Thyroid gland (tissue), 4 donors: ENCODE measurements at regions not wholly inside any gene's neighbourhood (a gene's known extent, or its start where the extent isn't known, plus 50 kb on each side); places are given as distances from the start of the nearest gene placed in this dataset.
"Not testable (repeated sequence)": the region's sequence is repeated elsewhere in the genome, so short reads cannot be mapped to it uniquely, and the experiment has no call there.

ENCODE experiments used
- DNase-seq, 2 donors: peaks; one replicate each; pipeline ENCODE4 v3.0.0-alpha.2; 2019
- H3K27ac ChIP-seq, 3 donors: fragments of 200-600 bp; sonication (generic); 1 replicate in 2 of 3; 2 replicates in 1 of 3; pipeline ENCODE4 v1.5.1; 2016 to 2019; ENCODE audit warnings: mild to moderate bottlenecking in 1 of 3, moderate library complexity in 1 of 3
- H3K27me3 ChIP-seq: fragments of 200-600 bp; sonication (generic); one replicate; pipeline ENCODE4 v1.5.1; 2019
- H3K36me3 ChIP-seq, 2 donors: fragments of 200-600 bp; sonication (generic); one replicate each; pipeline ENCODE4 v1.5.1; 2016 to 2019
- H3K4me1 ChIP-seq, 2 donors: fragments of 200-600 bp; sonication (generic); one replicate each; pipeline ENCODE4 v1.5.1; 2017 to 2019
- H3K4me3 ChIP-seq, 3 donors: fragments of 200-600 bp; sonication (generic); replicated peaks in 1 of 3; 1 replicate in 2 of 3; 2 replicates in 1 of 3; pipeline ENCODE4 v1.5.1; 2016; ENCODE audit warnings: mild to moderate bottlenecking in 1 of 3
- H3K9me3 ChIP-seq: fragments of 200-600 bp; sonication (generic); one replicate; pipeline ENCODE4 v1.5.1; 2017
- POLR2A ChIP-seq, 2 donors: fragments of 450-650 bp; IDR thresholded peaks; one replicate each; pipeline ENCODE4 v1.6.1; 2017; ENCODE audit warnings: antibody characterized with exemption in 2 of 2, mild to moderate bottlenecking in 2 of 2, moderate library complexity in 1 of 2
- WGBS, 2 donors: methylation state at CpG; one replicate each; pipeline ENCODE4 v1.1.5; 2017; 5-methylcytosine and 5-hydroxymethylcytosine counted together
- intact Hi-C: fragments of 100-400 bp; cut with DNase I; formaldehyde crosslinking; loops from one replicate; pipeline ENCODE4 v1.15.1; 2023
- TF ChIP-seq, protein P1 (sequence below), 6 experiments: fragments of 200-600 bp in 3 of 6; fragments of 450-650 bp in 3 of 6; sonication (generic) in 3 of 6; IDR thresholded peaks; one replicate each; pipeline ENCODE4 v1.5.1; 2016 to 2019; ENCODE audit warnings: antibody characterized with exemption in 6 of 6, mild to moderate bottlenecking in 2 of 6, inconsistent platforms in 1 of 6, moderate library complexity in 1 of 6

DNA sequence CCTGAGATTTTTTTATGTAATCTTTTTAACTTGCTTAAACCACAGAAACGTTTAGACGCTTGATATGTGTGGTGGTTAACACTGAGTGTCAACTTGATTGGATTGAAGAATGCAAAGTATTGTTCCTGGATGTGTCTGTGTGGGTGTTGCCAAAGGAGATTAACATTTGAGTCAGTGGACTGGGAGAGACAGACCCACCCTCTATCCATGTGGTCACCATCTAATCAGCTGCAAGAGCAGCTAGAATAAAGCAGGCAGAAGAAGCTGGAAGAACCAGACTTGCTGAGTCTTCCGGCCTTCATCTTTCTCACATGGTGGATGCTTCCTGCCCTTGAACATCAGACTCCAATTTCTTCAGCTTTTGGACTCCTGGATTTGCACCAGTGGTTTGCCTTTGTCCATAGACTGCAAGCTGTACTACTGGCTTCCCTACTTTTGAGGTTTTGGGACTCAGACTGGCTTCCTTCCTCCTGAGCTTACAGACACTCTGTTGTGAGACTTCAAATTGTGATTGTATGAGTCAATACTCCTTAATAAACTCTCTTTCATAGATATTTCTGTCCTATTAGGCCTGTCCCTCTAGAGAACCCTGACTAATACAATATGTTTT, 816.0 kb upstream of the CDH9 start:
- Histone ChIP-seq H3K9me3 (no peaks in the 10 kb centered on the region), H3K27me3 (no peaks in the 10 kb centered on the region), H3K36me3 (no peaks in the 10 kb centered on the region), H3K4me3 (no peak overlapping the region), H3K27ac (no peak overlapping the region), H3K4me1 (no peaks in the 10 kb centered on the region)
- DNase-seq, result no peak
- WGBS, 2 donors, result 79 to 81% methylated on average over 3 of the region's 3 CpGs
- intact Hi-C loops, result no loop called here
- no peak for TF ChIP-seq POLR2A (IDR thresholded peaks at IDR 0.05)
- TF ChIP-seq, protein P1, sequence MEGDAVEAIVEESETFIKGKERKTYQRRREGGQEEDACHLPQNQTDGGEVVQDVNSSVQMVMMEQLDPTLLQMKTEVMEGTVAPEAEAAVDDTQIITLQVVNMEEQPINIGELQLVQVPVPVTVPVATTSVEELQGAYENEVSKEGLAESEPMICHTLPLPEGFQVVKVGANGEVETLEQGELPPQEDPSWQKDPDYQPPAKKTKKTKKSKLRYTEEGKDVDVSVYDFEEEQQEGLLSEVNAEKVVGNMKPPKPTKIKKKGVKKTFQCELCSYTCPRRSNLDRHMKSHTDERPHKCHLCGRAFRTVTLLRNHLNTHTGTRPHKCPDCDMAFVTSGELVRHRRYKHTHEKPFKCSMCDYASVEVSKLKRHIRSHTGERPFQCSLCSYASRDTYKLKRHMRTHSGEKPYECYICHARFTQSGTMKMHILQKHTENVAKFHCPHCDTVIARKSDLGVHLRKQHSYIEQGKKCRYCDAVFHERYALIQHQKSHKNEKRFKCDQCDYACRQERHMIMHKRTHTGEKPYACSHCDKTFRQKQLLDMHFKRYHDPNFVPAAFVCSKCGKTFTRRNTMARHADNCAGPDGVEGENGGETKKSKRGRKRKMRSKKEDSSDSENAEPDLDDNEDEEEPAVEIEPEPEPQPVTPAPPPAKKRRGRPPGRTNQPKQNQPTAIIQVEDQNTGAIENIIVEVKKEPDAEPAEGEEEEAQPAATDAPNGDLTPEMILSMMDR (IDR thresholded peaks at IDR 0.05), result no peak

DNA sequence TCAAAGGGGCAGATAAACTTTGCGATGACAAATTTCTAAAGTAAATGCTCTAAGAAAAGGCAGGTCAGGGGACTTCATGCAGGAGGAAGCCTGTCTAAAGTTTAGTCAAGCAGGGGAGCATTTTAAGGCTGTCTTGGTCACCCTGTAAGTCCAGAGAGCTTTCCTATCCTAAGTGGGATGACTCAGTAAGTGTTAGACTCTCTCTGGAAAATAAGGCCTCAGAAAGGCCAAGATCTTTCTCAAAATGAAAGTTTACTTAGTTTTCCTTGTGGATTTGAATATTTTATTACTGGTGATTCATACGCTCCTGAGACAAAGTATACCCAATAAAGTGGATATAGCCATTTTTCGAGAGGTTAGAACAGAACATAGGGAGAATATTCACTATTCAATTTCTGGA, 806.9 kb upstream of the CDH9 start:
- no peak overlapping the region for H3K27ac ChIP-seq
- no peaks in the 10 kb centered on the region for H3K9me3 ChIP-seq
- no peak for TF ChIP-seq POLR2A (IDR thresholded peaks at IDR 0.05)
- TF ChIP-seq, protein P1 (IDR thresholded peaks at IDR 0.05), result no peak
- DNase-seq, result no peak
- intact Hi-C loops, result no loop called here
- H3K4me1 ChIP-seq, result no peaks in the 10 kb centered on the region
- H3K27me3 ChIP-seq, result no peaks in the 10 kb centered on the region
- 83 to 85% methylated on average over 3 of the region's 3 CpGs for WGBS, 2 donors
- no peak overlapping the region for H3K4me3 ChIP-seq
- no peaks in the 10 kb centered on the region for H3K36me3 ChIP-seq

DNA sequence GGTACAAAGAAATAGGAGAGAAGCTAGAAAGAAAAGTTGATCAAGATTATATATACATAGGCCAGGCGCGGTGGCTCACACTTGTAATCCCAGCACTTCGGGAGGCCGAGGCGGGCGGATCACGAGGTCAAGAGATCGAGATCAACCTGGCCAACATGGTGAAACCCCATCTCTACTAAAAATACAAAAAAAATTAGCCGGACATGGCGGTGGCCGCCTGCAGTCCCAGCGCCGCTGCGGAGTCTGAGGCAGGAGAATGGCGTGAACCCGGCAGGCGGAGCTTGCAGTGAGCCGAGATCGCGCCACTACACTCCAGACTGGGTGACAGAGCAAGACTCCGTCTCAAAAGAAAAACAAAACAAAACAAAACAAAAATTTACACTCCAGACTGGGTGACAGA, 798.3 kb upstream of the CDH9 start:
- WGBS, 2 donors, result 91 to 97% methylated on average over 20 to 21 of the region's 21 CpGs
- intact Hi-C loops, H3K27ac ChIP-seq, H3K9me3 ChIP-seq, H3K4me1 ChIP-seq, DNase-seq, H3K27me3 ChIP-seq, H3K4me3 ChIP-seq, H3K36me3 ChIP-seq: not testable (repeated sequence)

DNA sequence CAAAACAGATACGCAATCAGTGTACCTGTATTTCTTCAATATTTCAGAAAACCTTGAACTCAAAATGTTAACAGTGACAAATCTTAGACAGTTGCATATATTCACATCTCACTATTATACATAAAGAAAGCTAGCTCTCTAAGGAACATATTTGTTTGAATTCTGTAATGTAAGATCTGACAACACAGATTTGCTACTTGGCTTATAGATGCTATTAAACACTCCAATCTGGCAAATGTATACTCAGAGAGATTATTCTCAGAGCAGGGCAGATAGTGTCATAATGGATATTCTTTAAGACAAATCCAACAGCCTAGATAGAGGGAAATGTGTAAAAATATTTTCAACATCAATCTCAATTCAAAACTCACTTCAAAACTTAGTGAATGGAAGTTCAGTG, 794.5 kb upstream of the CDH9 start:
- Histone ChIP-seq H3K9me3 (no peaks in the 10 kb centered on the region), H3K27ac (no peak overlapping the region), H3K4me3 (no peak overlapping the region), H3K27me3 (no peaks in the 10 kb centered on the region), H3K36me3 (no peaks in the 10 kb centered on the region), H3K4me1 (no peaks in the 10 kb centered on the region)
- intact Hi-C loops, result no loop called here
- DNase-seq, result no peak
- 87 to 93% methylated on average over 1 of the region's 1 CpG for whole genome bisulfite sequencing, 2 donors
- TF ChIP-seq POLR2A (IDR thresholded peaks at IDR 0.05), result no peak
- TF ChIP-seq, protein P1 (IDR thresholded peaks at IDR 0.05), result no peak

DNA sequence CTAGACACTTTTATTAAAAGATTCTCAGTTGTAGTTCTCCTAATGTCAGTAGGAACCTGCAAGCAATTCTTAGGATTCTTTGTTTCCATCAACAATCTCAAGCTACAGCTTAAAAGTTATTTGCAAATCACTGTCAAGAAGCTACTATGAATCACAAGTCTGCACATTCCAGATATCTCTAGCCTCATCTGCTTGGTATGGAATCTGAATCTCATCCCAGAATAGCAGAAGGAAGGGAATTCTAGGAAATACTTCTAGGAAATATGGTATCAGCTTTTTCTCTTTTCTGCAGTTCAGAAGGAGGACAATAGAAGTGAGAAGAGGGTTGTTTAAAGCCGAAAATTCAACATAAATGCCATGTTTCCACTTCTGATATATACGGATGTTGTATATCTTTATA, 792.2 kb upstream of the CDH9 start:
- WGBS, 2 donors, result 86 to 87% methylated on average over 2 of the region's 2 CpGs
- TF ChIP-seq POLR2A (IDR thresholded peaks at IDR 0.05), result no peak
- TF ChIP-seq, protein P1 (IDR thresholded peaks at IDR 0.05), result no peak
- no peaks in the 10 kb centered on the region for H3K9me3 ChIP-seq
- no peak overlapping the region for H3K27ac ChIP-seq
- DNase-seq, result no peak
- no peaks in the 10 kb centered on the region for H3K36me3 ChIP-seq
- H3K27me3 ChIP-seq, result no peaks in the 10 kb centered on the region
- intact Hi-C loops, result no loop called here
- H3K4me1 ChIP-seq, result no peaks in the 10 kb centered on the region
- no peak overlapping the region for H3K4me3 ChIP-seq

DNA sequence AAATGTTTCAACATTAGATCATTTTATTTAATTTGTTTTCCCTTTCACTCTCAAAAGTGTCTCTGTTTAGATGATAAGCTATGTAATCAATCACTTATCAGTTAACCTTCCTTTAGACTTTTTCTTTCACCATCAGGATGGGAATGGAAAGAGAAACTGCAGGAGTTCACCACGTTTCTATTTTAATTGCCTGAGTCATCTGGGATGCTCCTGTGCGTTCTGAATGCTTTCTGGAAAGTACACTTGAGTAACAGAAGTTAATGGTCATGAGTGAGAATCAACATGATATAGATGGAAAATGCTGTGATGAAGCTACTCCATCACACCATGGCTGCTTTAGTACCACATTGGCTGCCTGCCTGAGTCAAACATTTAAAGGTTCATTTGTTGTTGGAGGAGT, 783.3 kb upstream of the CDH9 start:
- no peaks in the 10 kb centered on the region for H3K9me3 ChIP-seq
- H3K27ac ChIP-seq, result no peak overlapping the region
- WGBS, 2 donors, result 49 to 55% methylated on average over 2 of the region's 2 CpGs
- TF ChIP-seq POLR2A (IDR thresholded peaks at IDR 0.05), result no peak
- TF ChIP-seq, protein P1 (IDR thresholded peaks at IDR 0.05), result no peak
- H3K4me1 ChIP-seq, result no peaks in the 10 kb centered on the region
- intact Hi-C loops, result no loop called here
- no peaks in the 10 kb centered on the region for H3K27me3 ChIP-seq
- no peaks in the 10 kb centered on the region for H3K36me3 ChIP-seq
- H3K4me3 ChIP-seq, result no peak overlapping the region
- DNase-seq, result no peak
